H9 (cell line): ENCODE measurements at regions not wholly inside any gene's neighbourhood (a gene's known extent, or its start where the extent isn't known, plus 50 kb on each side); places are given as distances from the start of the nearest gene placed in this dataset. TPM values are rescaled to one million over a fixed set of nuclear protein-coding genes. Genes with fewer than 3 reads are reported as not detected.

Experiments used
- DNase-seq: peaks from one replicate; pipeline ENCODE4 v3.0.0-alpha.2; 2017
- H2AFZ ChIP-seq: one replicate; pipeline ENCODE4 v1.6.1; 2013; ENCODE audit warnings: mild to moderate bottlenecking, low read length, control low read depth, moderate library complexity
- H2AK5ac ChIP-seq: 2 replicates; pipeline ENCODE4 v1.6.1; 2013; ENCODE audit warnings: low read length, control low read depth, mixed read lengths; ENCODE audit not compliant: insufficient read length
- H2BK120ac ChIP-seq: one replicate; pipeline ENCODE4 v1.6.1; 2013; ENCODE audit warnings: low read depth, mild to moderate bottlenecking, low read length, control low read depth, inconsistent platforms; ENCODE audit not compliant: poor library complexity, severe bottlenecking
- H2BK12ac ChIP-seq: 2 replicates; pipeline ENCODE4 v1.6.1; 2013; ENCODE audit warnings: low read length, control low read depth, mixed read lengths, low read depth; ENCODE audit not compliant: insufficient read length
- H2BK15ac ChIP-seq: 2 replicates; pipeline ENCODE4 v1.6.1; 2013; ENCODE audit warnings: low read depth, low read length, control low read depth
- H2BK20ac ChIP-seq: one replicate; pipeline ENCODE4 v1.6.1; 2013; ENCODE audit warnings: low read depth, mild to moderate bottlenecking, low read length, control low read depth, inconsistent platforms; ENCODE audit not compliant: poor library complexity, severe bottlenecking
- H2BK5ac ChIP-seq: 2 replicates; pipeline ENCODE4 v1.6.1; 2013; ENCODE audit warnings: low read length, control low read depth, mixed read lengths; ENCODE audit not compliant: insufficient read length
- H3K14ac ChIP-seq: 2 replicates; pipeline ENCODE4 v1.6.1; 2013; ENCODE audit warnings: low read length, control low read depth; ENCODE audit not compliant: insufficient read depth
- H3K18ac ChIP-seq: 2 replicates; pipeline ENCODE4 v1.6.1; 2013; ENCODE audit warnings: low read depth, mild to moderate bottlenecking, mixed read lengths, low read length, control low read depth; ENCODE audit not compliant: insufficient read length
- H3K23ac ChIP-seq: 2 replicates; pipeline ENCODE4 v1.6.1; 2013; ENCODE audit warnings: low read length, control low read depth, mixed read lengths, low read depth; ENCODE audit not compliant: insufficient read length
- H3K23me2 ChIP-seq: 2 replicates; pipeline ENCODE4 v1.6.1; 2013; ENCODE audit warnings: low read depth, mild to moderate bottlenecking, mixed read lengths, low read length, control low read depth; ENCODE audit not compliant: insufficient read length, poor library complexity, severe bottlenecking
- H3K27ac ChIP-seq: 2 replicates; pipeline ENCODE4 v1.5.1; 2013; ENCODE audit warnings: low read length, control low read depth, mixed read lengths, low read depth; ENCODE audit not compliant: insufficient read length
- H3K27me3 ChIP-seq: 2 replicates; pipeline ENCODE4 v1.6.1; 2013; ENCODE audit warnings: low read length, control low read depth, inconsistent platforms; ENCODE audit not compliant: insufficient read depth
- H3K4ac ChIP-seq: 2 replicates; pipeline ENCODE4 v1.6.1; 2013; ENCODE audit warnings: low read depth, mild to moderate bottlenecking, control low read depth, inconsistent platforms, low read length, moderate library complexity
- H3K4me1 ChIP-seq: 2 replicates; pipeline ENCODE4 v1.6.1; 2013; ENCODE audit warnings: low read length, control low read depth, inconsistent platforms; ENCODE audit not compliant: insufficient read depth
- H3K4me2 ChIP-seq: 2 replicates; pipeline ENCODE4 v1.6.1; 2013; ENCODE audit warnings: low read length, control low read depth, mixed read lengths; ENCODE audit not compliant: insufficient read length, insufficient read depth
- H3K56ac ChIP-seq: 2 replicates; pipeline ENCODE4 v1.6.1; 2013; ENCODE audit warnings: low read depth, mild to moderate bottlenecking, mixed read lengths, low read length, control low read depth; ENCODE audit not compliant: insufficient read length
- H3K79me1 ChIP-seq: 2 replicates; pipeline ENCODE4 v1.6.1; 2013; ENCODE audit warnings: low read depth, mild to moderate bottlenecking, moderate library complexity, low read length, control low read depth, inconsistent platforms; ENCODE audit not compliant: insufficient read depth, poor library complexity, severe bottlenecking
- H3K79me2 ChIP-seq: 2 replicates; pipeline ENCODE4 v1.6.1; 2013; ENCODE audit warnings: low read length, control low read depth, inconsistent platforms; ENCODE audit not compliant: insufficient read depth
- H3K9ac ChIP-seq: 2 replicates; pipeline ENCODE4 v1.6.1; 2013; ENCODE audit warnings: low read length, control low read depth, mixed read lengths; ENCODE audit not compliant: insufficient read length; ENCODE audit errors: extremely low read depth
- H3K9me3 ChIP-seq: one replicate; pipeline ENCODE4 v1.6.1; 2013; ENCODE audit warnings: low read depth, low read length, inconsistent platforms; ENCODE audit not compliant: control insufficient read depth
- H3T11ph ChIP-seq: one replicate; pipeline ENCODE4 v1.6.1; 2013; ENCODE audit warnings: mild to moderate bottlenecking, low read length, control low read depth, inconsistent platforms
- H4K20me1 ChIP-seq: one replicate; pipeline ENCODE4 v1.6.1; 2013; ENCODE audit not compliant: control insufficient read depth, insufficient read length, insufficient read depth
- H4K5ac ChIP-seq: 2 replicates; pipeline ENCODE4 v1.6.1; 2013; ENCODE audit warnings: low read depth, mild to moderate bottlenecking, mixed read lengths, low read length, control low read depth; ENCODE audit not compliant: insufficient read length
- H4K8ac ChIP-seq: replicated peaks from 2 replicates; pipeline ENCODE4 v1.6.1; 2013; ENCODE audit warnings: low read length, control low read depth, mixed read lengths, low read depth; ENCODE audit not compliant: insufficient read length
- H4K91ac ChIP-seq: 2 replicates; pipeline ENCODE4 v1.6.1; 2013; ENCODE audit warnings: low read depth, mild to moderate bottlenecking, moderate library complexity, mixed read lengths, low read length, control low read depth; ENCODE audit not compliant: insufficient read length
- H3K27ac Mint-ChIP-seq, 3 experiments: 2 replicates in 2 of 3; 3 replicates in 1 of 3; pipeline ENCODE4 v1.8.0; 2020 to 2021; ENCODE audit warnings: mixed read lengths in 3 of 3, mild to moderate bottlenecking in 1 of 3, moderate library complexity in 1 of 3
- H3K27me3 Mint-ChIP-seq: 2 replicates; pipeline ENCODE4 v1.8.0; 2021; ENCODE audit warnings: low read depth, mild to moderate bottlenecking, moderate library complexity, mixed read lengths
- H3K36me3 Mint-ChIP-seq, 3 experiments: 2 replicates in 2 of 3; 3 replicates in 1 of 3; pipeline ENCODE4 v1.8.0; 2020 to 2021; ENCODE audit warnings: low read depth in 3 of 3, mixed read lengths in 3 of 3; ENCODE audit not compliant: insufficient read depth in 1 of 3
- H3K4me1 Mint-ChIP-seq, 2 experiments: 2 replicates each; pipeline ENCODE4 v1.8.0; 2020; ENCODE audit warnings: mixed read lengths in 2 of 2
- H3K4me3 Mint-ChIP-seq, 2 experiments: 2 replicates in 1 of 2; 3 replicates in 1 of 2; pipeline ENCODE4 v1.8.0; 2020 to 2021; ENCODE audit warnings: mild to moderate bottlenecking in 2 of 2, mixed read lengths in 2 of 2, moderate library complexity in 1 of 2
- H3K9me3 Mint-ChIP-seq, 2 experiments: 2 replicates in 1 of 2; 3 replicates in 1 of 2; pipeline ENCODE4 v1.8.0; 2020; ENCODE audit warnings: mild to moderate bottlenecking in 2 of 2, mixed read lengths in 2 of 2, moderate library complexity in 1 of 2
- WGBS: extraction: QIAGEN DNeasy Blood & Tissue Kit; methylation state at CpG from one replicate; pipeline ENCODE4 v1.1.7; 2013; ENCODE audit warnings: missing lambda C conversion rate, low lambda C conversion rate, mixed read lengths; ENCODE audit not compliant: insufficient read length; ENCODE audit errors: extremely low coverage; 5-methylcytosine and 5-hydroxymethylcytosine counted together
- microRNA-seq: library from miRNA; unstranded; fragments of <30 nt; microRNA quantifications from one replicate; pipeline ENCODE4, GENCODE V29; 2020; ENCODE audit warnings: borderline microRNAs expressed
- TF ChIP-seq, protein P1 (sequence below): fragments of 200-600 bp; sonication (generic); conservative IDR thresholded peaks from 3 replicates; pipeline ENCODE4 v1.8.0; 2021; ENCODE audit warnings: antibody characterized with exemption, mild to moderate bottlenecking

DNA sequence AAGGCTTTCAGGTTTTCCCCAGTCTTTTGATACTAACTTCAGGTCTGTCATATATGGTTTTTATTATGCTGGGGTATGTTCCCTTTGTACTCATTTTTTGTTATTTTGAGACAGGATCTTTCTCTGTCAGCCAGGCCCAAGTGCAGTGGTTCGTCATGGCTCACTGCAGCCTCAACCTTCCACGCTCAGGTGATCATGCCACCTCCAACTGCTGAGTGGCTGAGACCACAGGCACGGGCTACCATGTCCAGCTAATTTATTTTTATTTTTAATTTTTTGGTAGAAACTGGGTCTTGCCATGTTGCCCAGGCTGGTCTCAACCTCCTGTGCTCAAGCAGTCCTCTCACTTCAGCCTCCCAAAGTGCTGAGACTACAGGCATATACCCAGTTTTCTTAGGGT lies 50.6 kb upstream of the PDGFD start:
- no peaks in the 10 kb centered on the region for H3K23me2 ChIP-seq
- H3K27me3 ChIP-seq = no peaks in the 10 kb centered on the region
- H3K4me1 ChIP-seq = no peaks in the 10 kb centered on the region
- H3K4me2 ChIP-seq = no peak overlapping the region
- H3K79me2 ChIP-seq = no peaks in the 10 kb centered on the region
- no peak overlapping the region for H3K27ac Mint-ChIP-seq
- H2BK20ac ChIP-seq = no peak overlapping the region
- H3K79me1 ChIP-seq = no peaks in the 10 kb centered on the region
- H3K4me1 Mint-ChIP-seq = no peaks in the 10 kb centered on the region
- H3K9ac ChIP-seq = no peak overlapping the region
- H3K27me3 Mint-ChIP-seq = no peaks in the 10 kb centered on the region
- H3K9me3 Mint-ChIP-seq = peaks cover 0 to 2% of the 10 kb centered on the region in 2 experiments; a peak in 1 of 5 replicates
- no peak overlapping the region for H4K8ac ChIP-seq
- no peaks in the 10 kb centered on the region for H3K9me3 ChIP-seq
- H2BK120ac ChIP-seq = no peak overlapping the region
- H3K4ac ChIP-seq = no peak overlapping the region
- H2BK5ac ChIP-seq = no peak overlapping the region
- no peak overlapping the region for H3K14ac ChIP-seq
- no peak overlapping the region for H2BK12ac ChIP-seq
- no peak overlapping the region for H3T11ph ChIP-seq
- no peak overlapping the region for H4K91ac ChIP-seq
- H4K20me1 ChIP-seq = no peaks in the 10 kb centered on the region
- H2BK15ac ChIP-seq = no peak overlapping the region
- no peak for DNase-seq
- WGBS = no CpG with 5 or more reads among the region's 3 CpGs
- H2AK5ac ChIP-seq = no peak overlapping the region
- TF ChIP-seq, protein P1, sequence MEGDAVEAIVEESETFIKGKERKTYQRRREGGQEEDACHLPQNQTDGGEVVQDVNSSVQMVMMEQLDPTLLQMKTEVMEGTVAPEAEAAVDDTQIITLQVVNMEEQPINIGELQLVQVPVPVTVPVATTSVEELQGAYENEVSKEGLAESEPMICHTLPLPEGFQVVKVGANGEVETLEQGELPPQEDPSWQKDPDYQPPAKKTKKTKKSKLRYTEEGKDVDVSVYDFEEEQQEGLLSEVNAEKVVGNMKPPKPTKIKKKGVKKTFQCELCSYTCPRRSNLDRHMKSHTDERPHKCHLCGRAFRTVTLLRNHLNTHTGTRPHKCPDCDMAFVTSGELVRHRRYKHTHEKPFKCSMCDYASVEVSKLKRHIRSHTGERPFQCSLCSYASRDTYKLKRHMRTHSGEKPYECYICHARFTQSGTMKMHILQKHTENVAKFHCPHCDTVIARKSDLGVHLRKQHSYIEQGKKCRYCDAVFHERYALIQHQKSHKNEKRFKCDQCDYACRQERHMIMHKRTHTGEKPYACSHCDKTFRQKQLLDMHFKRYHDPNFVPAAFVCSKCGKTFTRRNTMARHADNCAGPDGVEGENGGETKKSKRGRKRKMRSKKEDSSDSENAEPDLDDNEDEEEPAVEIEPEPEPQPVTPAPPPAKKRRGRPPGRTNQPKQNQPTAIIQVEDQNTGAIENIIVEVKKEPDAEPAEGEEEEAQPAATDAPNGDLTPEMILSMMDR = no peak
- H3K36me3 Mint-ChIP-seq = no peaks in the 10 kb centered on the region
- no peak overlapping the region for H2AFZ ChIP-seq
- no peak overlapping the region for H3K4me3 Mint-ChIP-seq
- H3K23ac ChIP-seq = no peak overlapping the region
- no peak overlapping the region for H3K18ac ChIP-seq
- no peak overlapping the region for H4K5ac ChIP-seq
- H3K56ac ChIP-seq = no peak overlapping the region
- H3K27ac ChIP-seq = no peak overlapping the region

Small RNA genes in the stretch of these regions (microRNA-seq; reads per million reads assigned to microRNA genes)
- not detected for gene MIR7641-1
